ENCODE measurements at regions not wholly inside any gene's neighbourhood (a gene's known extent, or its start where the extent isn't known, plus 50 kb on each side); places are given as distances from the start of the nearest gene placed in this dataset.

GRCh38 chr15:20369500-20369899 is 172.1 kb downstream of the GOLGA6L6 start:
- no peak for TF ChIP-seq CTCF (IDR thresholded peaks at IDR 0.05)
- no peak for TF ChIP-seq POLR2A (IDR thresholded peaks at IDR 0.05)
- TF ChIP-seq POLR2AphosphoS5 (IDR thresholded peaks at IDR 0.05) = no peak
